HG03432 (cell line): ENCODE measurements at regions not wholly inside any gene's neighbourhood (a gene's known extent, or its start where the extent isn't known, plus 50 kb on each side); places are given as distances from the start of the nearest gene placed in this dataset.

Source experiments
- ATAC-seq: cut with Tn5 transposase; IDR thresholded peaks from one replicate; pipeline ENCODE4 v1.9.1; 2021; ENCODE audit warnings: mild to moderate bottlenecking, moderate library complexity; ENCODE audit not compliant: unreplicated experiment

DNA sequence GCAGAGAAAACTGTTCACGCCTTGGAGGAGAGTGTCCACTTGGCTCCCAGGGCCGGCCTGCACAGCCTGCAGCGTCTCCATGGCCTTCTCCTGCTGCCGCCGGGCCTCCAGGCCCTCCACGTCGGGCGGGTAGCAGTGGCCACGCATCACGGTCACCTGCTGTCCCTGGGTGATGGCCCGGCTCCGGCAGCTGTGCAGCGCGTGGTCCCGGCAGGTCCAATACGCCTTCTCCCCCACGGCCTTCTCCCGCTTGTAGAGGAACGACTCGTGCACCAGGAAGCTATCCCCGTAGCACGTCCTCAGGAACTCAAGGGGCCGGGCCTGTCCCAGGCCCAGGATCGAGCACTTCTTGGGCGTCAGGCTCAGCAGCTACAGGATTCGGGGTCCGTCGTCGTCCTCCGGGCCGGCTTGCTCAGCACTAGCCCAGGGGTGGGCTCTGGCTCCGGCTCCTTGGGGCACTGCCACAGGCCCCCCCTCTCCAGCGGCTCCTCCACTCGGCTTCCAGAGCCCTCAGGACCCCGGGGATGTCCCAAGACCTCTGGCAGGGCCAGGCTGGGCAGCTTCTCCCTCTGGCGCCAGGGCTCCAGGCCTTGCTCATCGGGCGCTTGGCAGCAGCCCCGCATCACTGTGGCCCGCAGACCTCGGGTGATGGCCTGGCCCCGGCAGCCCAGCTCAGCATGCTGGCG, 83.6 kb upstream of the FXR1 start:
- ATAC-seq, result no peak

DNA sequence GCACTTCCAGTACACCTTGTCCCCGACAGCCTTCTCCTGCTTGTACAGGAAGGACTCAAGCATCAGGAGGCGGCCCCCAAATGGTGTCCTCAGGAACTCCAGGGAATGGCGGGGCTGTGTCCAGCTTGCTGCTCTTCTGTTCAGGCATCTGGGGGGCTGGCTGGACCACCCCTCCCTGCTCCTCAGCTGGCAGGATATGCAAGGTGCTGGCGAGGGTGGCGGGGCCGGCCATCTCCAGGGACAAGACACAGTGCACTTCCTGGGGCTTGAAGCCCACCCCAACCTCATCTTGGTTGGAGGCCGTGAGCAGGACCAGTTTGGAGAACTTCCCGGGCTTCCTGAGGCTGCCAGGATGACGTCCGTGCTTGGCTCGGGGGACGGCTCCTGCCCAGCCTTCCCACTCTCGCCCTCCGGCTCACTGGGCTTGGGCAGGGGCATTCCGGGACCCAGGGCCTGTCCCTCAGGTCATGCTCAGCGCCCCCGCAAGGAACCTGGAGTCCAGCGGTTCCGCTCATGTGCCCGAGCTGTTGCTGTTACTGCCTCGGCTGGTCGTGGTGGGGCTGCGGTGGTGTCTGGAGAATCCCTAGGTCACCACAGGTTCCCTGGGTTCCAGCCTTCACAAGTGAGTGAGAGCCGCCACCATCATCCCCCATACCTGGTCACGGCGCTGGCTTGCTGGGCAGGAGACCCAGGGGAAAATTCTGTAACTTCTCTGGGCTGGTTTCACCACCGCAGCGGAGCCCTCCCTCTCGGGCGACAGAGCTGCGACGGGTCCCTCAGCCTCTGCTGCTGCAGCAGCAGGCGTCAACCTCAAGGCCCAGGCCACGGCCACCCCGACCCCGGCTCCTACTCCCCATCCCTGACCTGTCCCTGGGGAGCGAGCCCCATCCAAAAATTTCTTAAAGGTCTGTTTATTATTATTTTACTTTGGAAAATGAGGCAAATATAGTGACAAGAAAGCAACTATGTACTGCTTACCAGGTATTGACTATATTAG, 82.8 kb upstream of the FXR1 start:
- no peak for ATAC-seq

DNA sequence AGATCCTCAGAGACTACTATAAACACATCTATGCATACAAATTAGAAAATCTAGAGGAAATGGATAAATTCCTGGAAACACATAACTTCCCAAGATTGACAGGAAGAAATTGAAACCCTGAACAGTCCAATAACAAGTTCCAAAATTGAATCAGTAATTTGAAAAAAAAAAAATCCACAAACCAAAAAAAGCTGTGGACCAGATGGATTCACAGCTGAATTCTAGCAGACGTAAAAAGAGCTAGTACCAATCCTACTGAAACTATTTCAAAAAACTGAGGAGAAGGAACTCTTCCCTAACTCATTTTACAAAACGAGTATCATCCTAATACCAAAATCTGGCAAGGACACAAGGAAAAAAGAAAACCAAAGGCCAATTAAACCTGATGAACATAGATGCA, 77.0 kb upstream of the FXR1 start:
- ATAC-seq, result no peak

DNA sequence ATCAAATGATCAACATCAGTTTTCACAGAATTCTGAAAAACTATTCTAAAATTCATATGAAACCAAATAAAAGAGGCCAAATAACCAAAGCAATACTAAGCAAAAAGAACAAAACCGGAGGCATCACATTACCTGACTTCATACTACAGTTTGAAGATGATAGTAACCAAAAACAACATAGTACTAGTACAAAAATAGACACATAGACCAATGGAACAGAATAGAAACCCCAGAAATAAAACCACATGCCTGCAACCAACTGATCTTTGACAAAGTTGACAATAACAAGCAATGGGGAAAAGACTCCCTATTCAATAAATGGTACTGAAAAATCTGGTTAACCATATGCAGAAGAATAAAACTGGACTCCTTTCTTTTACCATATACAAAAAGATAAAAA, 75.7 kb upstream of the FXR1 start:
- no peak for ATAC-seq

DNA sequence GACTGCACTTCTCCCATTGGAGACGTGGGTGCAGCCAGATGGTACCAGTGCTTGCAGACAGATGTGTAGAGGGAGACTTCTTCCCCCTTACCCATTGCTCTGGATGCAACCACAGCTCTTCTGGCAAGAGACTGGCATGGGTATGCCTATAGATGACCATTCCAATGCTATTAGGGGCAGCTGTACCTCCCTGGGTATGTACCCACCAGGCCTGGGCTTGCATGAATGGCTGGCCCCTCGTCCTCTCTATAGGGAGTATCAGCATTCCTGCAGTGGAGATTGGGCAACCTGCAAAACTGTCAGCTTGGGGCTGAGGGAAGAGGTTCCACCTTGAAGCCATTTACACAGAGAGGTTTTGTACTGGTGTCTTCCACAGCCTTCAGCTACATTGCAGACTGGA, 57.6 kb upstream of the FXR1 start:
- no peak for ATAC-seq

DNA sequence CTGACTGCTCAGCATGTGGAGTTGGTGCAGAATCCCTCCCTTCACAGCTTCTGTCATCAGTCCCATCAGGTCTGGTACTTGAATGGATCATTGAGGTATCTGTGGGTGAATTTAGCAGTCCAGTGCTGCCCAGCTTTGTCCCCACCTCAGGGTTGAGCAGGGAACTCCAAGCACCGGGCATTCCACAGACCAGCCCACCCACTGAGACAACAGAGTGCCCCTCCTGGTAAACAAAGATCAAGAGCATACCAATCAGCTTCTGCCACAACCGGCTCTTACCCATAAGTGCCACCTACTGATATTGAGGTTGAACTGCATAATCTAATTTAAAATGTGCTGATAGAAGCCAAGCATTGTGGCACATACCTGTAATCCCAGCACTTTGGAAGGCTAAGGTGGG, 57.1 kb upstream of the FXR1 start:
- ATAC-seq, result peak; percentile 76

DNA sequence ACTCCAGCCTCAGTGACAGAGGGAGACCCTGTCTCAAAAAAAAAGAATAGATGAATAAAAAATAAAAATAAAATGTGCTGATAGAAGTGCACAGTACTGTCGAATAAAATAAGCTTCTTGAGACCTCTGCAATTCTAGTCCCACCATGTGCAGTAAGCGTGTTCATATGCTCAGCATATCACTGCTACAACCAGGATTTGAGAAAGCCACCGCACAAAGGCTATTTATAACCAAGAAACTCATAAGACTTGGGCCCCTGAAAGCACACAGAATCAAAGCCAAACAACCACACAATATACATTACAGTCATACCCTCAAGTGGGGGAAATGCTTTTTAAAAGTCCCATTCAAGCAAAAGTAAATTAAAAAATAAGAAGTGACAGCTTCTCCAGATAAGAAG, 56.5 kb upstream of the FXR1 start:
- ATAC-seq, result no peak

DNA sequence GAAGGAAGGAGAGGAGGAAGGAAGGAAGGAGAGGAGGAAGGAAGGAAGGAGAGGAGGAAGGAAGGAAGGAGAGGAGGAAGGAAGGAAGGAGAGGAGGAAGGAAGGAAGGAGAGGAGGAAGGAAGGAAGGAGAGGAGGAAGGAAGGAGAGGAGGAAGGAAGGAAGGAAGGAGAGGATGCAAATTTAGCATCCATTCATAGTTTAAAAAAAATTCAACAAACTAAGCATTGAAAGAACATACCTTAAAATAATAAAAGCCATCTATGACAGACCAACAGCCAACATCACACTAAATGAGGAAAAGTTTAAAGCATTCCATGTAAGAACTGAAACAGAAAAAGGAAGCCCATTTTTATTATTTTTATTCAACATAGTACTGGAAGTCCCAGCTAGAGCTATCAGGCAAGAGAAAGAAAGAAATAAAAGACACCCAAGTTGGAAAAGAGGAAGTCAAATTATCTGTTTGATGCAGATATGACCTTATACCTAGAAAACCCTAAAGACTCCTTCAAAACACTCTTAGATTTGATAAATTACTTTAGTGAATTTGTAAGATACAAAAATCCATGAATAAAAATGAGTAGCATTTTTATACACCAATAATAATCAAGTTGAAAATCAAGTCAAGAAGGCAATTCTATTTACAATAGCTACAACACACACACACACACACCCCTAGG, 52.2 kb upstream of the FXR1 start:
- no peak for ATAC-seq
